ENCODE measurements at regions not wholly inside any gene's neighbourhood (a gene's known extent, or its start where the extent isn't known, plus 50 kb on each side); places are given as distances from the start of the nearest gene placed in this dataset.
"Not testable (repeated sequence)": the region's sequence is repeated elsewhere in the genome, so short reads cannot be mapped to it uniquely, and the experiment has no call there.

DNA sequence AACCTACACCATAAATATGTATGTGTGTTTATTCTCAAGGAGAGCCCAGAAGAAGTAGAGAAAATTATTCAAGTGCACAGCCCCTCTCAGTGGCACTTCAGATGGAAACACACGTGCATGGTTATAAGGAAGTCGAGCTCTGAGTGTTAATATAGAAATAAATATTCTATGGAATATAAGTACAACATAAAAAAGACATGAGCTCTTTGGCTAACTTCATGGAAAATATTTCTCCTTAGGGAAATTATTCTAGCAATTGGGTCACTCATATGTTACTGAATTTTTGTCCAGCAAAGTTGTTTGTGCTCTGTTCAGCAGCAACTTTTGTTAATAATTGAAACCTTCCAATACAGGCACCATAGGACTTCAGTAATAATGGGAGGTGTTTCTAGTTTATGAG, 939.0 kb downstream of the LRFN5 start:
- no peak for DNase-seq

- DNase-seq = peak; percentile 73
These were observed 934.9 kb downstream of the LRFN5 start for GRCh38 chr14:42541535-42542001.

DNA sequence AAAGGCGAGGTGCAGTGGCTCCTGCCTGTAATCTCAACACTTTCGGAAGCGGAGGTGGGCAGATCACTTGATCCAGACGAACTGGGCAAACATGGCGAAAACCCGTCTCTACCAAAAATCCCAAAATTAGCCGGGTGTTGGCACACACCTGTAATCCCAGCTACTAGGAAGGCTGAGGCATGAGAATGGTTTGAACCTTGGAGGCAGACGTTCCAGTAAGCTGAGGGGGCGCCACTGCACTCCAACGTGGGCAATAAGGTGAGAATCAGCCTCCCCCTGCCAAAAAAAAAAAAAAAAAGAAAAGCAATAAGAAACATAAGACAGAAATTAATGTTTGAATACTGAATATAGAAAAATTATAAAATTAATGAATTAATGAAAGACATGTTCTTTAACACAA, 928.7 kb downstream of the LRFN5 start:
- no peak for DNase-seq

DNA sequence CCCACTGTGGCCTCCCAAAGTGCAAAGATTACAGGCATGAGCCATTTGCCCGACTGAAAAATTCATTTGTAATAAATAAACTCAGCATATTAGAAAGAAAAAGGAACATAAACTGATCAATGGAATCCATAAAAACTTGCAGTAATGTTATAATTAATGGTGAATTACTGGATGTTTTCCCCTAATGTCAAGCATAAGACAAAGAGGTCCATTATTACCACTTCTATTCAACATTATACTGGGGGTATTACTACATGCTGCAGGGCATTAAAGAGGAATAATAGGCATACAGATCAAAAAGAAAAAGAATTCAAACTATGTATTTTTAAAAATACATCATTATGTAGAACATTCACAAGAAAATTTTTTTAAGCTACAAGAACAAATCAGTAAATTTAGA, 926.8 kb downstream of the LRFN5 start:
- no peak for DNase-seq

GRCh38 chr14:42532194-42532593, 925.5 kb downstream of the LRFN5 start:
- DNase-seq = no peak

DNA sequence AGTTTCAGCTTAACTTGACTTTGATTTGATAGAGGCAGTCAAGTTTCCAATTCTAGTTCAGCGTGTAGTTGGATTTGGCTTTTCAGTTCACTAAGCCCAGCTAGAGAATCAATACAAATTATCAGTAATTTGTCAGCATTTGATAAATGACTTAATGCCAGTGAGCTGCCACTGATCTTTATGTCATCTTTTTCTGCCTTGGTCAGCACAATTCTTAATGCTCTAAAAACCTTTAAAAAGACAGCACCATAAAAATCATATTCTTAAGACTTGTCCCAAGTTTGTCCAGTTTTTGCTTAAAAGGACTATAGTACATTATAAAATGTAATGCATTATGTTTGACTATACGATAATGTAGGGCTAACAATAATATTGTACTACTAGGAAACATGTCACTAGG, 920.5 kb downstream of the LRFN5 start:
- no peak for DNase-seq

DNA sequence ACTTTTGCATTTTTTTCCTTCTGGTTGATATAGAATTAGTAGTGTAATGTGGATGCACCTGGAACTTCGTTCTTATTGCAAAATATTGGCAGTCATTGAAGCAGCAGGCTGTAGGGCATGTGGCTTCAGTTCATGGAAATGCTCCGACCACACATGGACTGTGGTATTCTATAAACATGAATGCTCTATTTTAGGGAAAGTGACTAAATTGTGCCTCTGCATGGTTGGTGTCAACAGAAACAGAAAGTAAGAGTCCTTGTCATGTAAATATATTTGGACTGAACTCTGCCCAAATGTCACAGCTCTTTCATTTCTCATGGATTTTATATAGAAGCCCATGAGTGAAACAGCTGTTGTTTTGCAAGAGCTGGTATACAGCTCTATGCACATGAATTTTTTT, 917.0 kb downstream of the LRFN5 start:
- peak; percentile 81 for DNase-seq

DNA sequence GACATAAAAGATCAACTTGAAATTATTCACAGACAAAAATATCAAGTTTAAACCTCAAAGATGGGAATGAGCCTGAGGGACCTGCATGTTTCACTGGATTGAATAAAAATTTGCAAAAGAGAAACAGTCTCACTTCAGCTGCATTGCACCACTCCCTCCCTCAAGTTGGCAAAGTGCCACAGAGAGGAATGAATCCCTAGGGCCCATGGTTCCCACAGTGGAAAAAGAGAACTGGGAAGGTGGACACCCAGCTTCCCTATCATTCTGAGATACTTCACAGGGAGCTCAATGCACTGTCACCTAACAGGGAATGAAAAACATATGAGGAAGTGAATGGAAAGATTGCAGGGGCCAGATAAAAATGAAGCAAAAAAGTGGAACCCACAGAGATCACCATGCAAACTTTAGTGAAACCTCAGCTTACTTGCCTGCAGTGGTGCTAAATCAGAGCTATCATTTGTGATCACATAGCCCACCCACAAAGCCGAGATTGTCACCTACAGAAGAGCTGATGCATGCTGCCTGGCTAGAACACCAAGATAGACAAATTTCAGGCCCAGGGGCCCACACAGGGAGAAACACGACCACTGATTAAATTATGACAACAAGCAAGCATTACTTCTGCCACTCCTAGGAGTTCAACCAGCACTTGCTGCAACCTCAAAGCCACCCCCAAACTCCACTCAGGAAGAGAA, 911.3 kb downstream of the LRFN5 start:
- DNase-seq = no peak

DNA sequence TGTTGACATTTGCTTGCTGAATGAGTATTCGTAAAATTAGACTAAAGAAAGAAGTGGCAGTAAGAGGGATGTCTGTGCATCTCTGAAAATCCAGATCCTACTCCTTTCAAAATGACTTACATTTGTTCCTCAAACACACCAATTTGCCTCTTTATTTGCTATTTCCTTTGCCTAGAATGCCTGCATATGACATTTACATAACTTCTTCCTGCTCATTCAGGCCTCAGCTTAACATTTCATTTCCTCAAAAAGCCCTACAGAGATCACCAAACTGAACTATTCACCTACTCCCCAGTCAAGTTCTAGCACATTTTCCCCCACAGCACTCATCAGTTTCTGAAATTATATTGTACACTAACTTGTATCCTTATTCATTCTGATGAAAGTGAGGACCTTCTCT, 907.2 kb downstream of the LRFN5 start:
- no peak for DNase-seq

DNA sequence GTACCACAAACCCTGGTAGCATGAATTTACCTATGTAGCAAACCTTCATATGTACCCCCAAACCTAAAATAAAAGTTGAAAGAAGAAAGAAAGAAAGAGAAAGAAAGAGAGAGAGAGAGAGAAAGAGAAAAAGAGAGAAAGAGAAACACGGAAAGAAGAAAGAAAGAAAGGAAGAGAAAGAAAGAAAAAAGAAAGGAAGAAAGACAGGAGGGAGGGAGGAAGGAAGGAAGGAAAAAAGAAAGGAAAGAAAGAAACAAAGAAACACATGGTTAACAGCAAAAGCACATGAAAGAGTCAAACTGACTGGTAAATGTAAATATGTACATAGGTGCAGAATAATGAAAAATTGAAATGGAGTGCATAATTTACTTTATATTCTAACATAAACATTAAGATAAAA, 903.4 kb downstream of the LRFN5 start:
- no peak for DNase-seq

DNA sequence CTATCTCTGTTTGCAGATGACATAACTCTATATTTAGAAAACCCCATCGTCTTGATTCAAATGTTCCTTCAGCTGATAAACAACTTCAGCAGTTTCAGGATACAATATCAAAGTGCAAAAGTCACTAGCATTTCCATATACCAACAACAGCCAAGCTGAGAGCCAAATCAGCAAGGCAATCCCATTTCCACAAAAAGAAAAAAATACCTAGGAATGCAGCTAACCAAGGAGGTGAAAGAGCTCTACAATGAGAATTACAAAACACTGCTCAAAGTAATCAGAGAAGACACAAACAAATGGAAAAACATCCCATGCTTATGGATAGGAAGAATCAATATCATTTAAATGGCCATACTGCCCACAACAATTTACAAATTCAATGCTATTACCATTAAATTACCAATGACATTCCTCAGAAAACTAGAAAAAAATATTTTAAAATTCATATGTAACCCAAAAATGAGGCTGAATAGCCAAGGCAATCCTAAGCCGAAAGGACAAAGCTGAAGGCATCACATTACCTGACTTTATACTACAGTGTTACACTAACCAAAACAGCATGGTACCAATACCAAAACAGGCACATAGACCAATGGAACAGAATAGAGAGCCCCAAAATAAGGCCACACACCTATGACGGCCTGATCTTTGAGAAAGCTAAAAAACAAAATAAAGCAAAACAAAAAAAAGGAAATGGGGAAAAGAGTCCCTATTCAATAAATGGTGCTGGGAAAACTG, 901.7 kb downstream of the LRFN5 start:
- DNase-seq = no peak

GRCh38 chr14:42504433-42504832, 897.8 kb downstream of the LRFN5 start:
- DNase-seq = no peak

- no peak for DNase-seq
These were observed 892.5 kb downstream of the LRFN5 start for GRCh38 chr14:42499137-42499536.

- no peak for DNase-seq
These were observed 883.9 kb downstream of the LRFN5 start for GRCh38 chr14:42490536-42490935.

DNA sequence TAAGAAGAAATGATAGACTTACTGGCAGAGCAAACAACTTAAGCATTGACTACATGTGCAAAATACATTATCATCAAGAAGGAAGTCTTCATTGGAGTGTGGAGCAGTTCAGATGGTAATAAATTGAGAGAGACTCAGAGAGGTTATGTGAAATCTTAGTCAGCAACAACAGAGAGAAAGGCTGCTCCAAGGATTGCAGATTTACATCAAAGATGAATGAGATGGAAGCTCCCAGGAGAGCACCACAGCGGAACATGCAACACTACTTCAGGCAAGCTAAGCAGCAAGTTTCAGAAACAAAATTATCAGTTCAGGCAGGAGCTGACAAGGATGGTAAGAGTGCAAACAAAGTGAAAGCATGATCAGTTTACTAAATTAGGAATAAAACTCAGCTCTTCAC, 882.3 kb downstream of the LRFN5 start:
- no peak for DNase-seq

DNA sequence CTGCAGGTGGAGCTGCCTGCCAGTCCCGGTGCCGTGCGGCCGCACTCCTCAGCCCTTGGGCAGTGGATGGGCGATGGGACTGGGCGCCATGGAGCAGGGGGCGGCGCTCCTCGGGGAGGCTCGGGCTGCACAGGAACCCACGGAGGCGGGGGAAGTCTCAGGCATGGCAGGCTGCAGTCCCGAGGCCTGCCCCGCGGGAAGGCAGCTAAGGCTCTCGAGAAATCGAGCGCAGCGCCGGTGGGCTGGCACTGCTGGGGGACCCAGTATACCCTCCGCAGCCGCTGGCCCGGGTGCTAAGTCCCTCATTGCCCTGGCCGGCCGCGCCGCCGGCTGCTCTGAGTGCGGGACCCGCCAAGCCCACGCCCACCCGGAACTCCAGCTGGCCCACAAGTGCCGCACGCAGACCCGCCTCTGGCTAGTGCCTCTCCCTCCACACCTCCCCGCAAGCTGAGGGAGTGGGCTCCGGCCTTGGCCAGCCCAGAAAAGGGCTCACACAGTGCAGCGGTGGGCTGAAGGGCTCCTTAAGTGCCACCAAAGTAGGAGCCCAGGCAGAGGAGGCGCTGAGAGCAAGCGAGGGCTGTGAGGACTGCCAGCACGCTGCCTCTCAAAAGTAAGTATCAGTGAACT, 875.8 kb downstream of the LRFN5 start:
- not testable (repeated sequence) for DNase-seq

DNA sequence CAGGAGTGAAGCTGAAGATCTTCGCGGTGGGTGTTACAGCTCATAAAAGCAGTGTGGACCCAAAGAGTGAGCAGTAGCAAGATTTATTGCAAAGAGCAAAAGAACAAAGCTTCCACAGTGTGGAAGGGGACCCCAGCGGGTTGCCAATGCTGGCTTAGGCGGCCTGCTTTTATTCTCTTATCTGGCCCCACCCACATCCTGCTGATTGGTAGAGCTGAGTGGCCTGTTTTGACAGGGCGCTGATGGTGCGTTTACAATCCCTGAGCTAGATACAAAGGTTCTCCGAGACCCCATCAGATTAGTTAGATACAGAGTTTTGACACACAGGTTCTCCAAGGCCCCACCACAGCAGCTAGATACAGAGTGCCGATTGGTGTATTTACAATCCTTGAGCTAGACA, 875.0 kb downstream of the LRFN5 start:
- DNase-seq = not testable (repeated sequence)

DNA sequence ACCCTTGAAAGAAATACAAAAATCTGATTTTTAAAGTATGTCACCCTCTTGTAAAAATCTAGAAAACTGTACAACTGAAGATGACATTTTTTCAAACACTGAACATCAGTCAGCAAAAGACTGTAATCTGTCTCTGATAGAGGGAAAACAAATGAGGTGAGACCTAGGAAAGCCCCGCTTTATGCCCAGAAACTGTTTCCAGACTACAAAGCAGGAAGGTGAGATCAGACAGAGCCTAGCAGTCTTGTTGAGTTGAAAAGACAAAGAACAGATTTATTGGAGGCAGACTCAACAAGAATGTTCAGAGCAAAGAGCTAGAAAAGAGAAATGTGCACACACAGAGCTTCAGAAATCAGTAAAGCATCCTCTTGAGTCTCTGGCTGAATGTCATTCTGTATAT, 873.6 kb downstream of the LRFN5 start:
- DNase-seq = no peak

DNA sequence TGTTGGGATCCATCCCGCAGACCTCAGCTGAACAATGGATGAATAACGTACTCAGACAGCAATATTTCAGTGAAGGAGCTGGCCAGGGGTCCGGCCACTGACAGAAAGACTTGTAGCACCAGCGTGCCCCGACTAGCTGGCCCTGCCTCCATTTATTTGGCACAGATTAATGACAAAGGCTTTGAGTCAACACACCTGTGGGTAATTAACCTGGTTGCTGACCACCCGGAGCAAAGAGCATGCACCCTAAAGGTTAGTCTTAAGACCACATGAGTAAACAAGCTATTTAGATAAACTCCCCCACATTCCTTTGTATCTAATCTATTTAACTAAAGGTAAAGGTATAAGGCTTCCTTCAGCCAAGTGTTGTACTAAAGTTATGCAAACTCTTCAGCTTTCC, 868.6 kb downstream of the LRFN5 start:
- no peak for DNase-seq

GRCh38 chr14:42470427-42470719, 863.7 kb downstream of the LRFN5 start:
- peak; percentile 49 for DNase-seq

DNA sequence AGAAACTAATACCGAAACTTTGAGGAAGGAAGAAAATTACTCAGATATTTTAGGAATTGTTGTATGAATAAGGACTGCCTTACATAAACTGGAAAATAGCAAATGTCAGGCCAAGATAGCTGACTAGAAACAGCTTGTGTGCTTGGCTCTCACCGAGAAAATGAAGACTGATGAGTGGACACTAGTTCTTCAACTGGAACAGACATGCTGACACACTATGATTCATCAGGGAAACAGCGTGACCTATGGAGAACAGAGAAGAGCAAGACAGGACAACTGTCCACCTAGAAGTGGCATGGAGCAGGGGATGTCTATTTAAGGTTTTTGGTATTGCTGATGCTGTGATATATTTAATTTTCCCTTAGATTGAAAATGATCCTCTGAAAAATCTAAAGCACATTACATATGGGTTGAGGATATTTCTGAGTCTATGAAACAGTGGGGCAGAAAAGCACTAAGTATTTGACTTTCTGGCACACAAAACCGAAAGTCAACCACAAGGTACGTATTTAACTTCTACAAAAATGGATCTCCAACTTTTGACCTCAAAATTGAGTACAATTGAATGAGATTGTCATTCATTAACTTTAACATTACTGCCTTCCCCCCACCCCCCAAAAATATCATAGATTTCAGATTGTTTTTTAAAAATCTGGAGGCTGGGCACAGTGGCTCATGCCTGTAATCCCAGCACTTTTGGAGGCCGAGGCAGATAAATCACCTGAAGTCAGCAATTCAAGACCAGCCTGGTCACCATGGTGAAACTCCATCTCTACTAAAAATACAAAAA, 863.2 kb downstream of the LRFN5 start:
- DNase-seq = peak; percentile 67

GRCh38 chr14:42460673-42461072, 854.0 kb downstream of the LRFN5 start:
- no peak for DNase-seq

GRCh38 chr14:42459171-42459685, 852.6 kb downstream of the LRFN5 start:
- DNase-seq = no peak
